ENCODE measurements at regions not wholly inside any gene's neighbourhood (a gene's known extent, or its start where the extent isn't known, plus 50 kb on each side); places are given as distances from the start of the nearest gene placed in this dataset.

DNA sequence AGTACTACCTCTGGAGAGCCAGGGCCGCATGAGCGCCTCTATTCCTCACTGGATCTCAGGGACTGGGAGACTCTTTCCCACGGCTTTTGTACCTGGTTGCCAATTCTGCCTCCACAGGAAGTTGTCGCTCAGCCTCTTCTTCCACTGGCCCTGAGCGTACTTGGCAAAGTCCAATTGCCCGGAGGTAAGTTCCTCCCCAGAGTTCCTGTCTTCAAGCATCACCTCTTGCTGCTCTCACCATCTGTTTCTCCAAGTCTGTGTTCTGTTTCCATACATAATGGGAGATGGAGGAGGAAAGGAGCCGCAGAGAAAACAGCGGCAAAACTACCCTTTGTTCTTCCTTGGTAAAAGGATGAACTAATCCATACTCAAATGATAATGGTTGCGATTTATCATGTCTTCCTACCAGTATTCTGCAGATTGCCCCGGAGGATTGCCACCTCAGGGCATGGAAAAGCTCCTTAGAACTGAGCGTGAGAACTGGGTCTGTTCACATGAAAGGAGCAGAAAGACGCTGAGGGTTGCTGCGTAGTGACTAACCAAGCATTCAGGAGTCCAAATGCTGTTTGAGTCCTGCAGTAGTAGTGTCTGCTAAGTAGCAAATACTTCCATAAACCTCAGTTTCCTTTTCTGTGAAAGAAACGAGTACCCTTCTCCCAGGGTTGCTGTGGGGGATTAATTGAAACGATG, 170.2 kb upstream of the GLI3 start:
- H3K36me3 ChIP-seq (replicated peaks in 1 of 2; ENCODE audit: control insufficient read depth in 1 of 2, insufficient read depth in 2 of 2, low read length in 1 of 2), result no peaks in the 10 kb centered on the region
- H3K9ac ChIP-seq, result no peak overlapping the region
- H3K9me3 ChIP-seq, result no peaks in the 10 kb centered on the region
- ChIA-PET POLR2A (no interaction called here), CTCF (interaction anchor here (0.6 kb wide), 1 partner anchor 78 kb away, joined by 3 read pairs; no protein-coding TSS in a partner anchor)
- H3K9me2 ChIP-seq, result no peaks in the 10 kb centered on the region
- H3K27ac ChIP-seq (ENCODE audit: low read depth in 2 of 2, low read length in 1 of 2), result no peak overlapping the region
- H3K4me1 ChIP-seq (ENCODE audit: control insufficient read depth in 1 of 2, insufficient read depth in 2 of 2, low read depth in 1 of 2, low read length in 1 of 2), result no peaks in the 10 kb centered on the region
- WGBS (ENCODE audit: low lambda C conversion rate), result 11% methylated on average over 14 of the region's 15 CpGs
- peaks cover 27% of the 10 kb centered on the region for H3K27me3 ChIP-seq (ENCODE audit: insufficient read depth)
- H3K4me2 ChIP-seq, result no peak overlapping the region
- TF ChIP-seq EZH2phosphoT487 (IDR thresholded peaks at IDR 0.05; ENCODE audit: borderline replicate concordance, low read depth) (no peak), ZBTB33 (IDR thresholded peaks at IDR 0.05; ENCODE audit: borderline replicate concordance, low read depth) (no peak), TEAD4 (IDR thresholded peaks at IDR 0.05; ENCODE audit: borderline replicate concordance, insufficient read depth) (no peak), CHD2 (IDR thresholded peaks at IDR 0.05; ENCODE audit: low read length, partially characterized antibody) (no peak), JUND (IDR thresholded peaks at IDR 0.05) (no peak), CTCF (IDR thresholded peaks at IDR 0.05) (no peak), FOSL2 (IDR thresholded peaks at IDR 0.05; ENCODE audit: borderline replicate concordance, low read depth) (no peak), NFIC (IDR thresholded peaks at IDR 0.05; ENCODE audit: borderline replicate concordance) (no peak), PBX3 (IDR thresholded peaks at IDR 0.05) (no peak), USF2 (IDR thresholded peaks at IDR 0.05; ENCODE audit: borderline replicate concordance, low read depth, low read length) (no peak), YY1 (IDR thresholded peaks at IDR 0.05; ENCODE audit: low read depth) (no peak), TCF12 (IDR thresholded peaks at IDR 0.05) (no peak), GATA2 (CRISPR knock-in tag; IDR thresholded peaks at IDR 0.05) (no peak), SIN3A (IDR thresholded peaks at IDR 0.05; ENCODE audit: borderline replicate concordance, low read depth, low read length) (no peak), GABPA (IDR thresholded peaks at IDR 0.05; ENCODE audit: low read depth) (no peak), RXRA (IDR thresholded peaks at IDR 0.05; ENCODE audit: borderline replicate concordance, low read depth) (no peak), RAD21 (IDR thresholded peaks at IDR 0.05; ENCODE audit: low read length) (no peak), ELF1 (IDR thresholded peaks at IDR 0.05) (no peak)
- TF ChIP-seq, protein P1, sequence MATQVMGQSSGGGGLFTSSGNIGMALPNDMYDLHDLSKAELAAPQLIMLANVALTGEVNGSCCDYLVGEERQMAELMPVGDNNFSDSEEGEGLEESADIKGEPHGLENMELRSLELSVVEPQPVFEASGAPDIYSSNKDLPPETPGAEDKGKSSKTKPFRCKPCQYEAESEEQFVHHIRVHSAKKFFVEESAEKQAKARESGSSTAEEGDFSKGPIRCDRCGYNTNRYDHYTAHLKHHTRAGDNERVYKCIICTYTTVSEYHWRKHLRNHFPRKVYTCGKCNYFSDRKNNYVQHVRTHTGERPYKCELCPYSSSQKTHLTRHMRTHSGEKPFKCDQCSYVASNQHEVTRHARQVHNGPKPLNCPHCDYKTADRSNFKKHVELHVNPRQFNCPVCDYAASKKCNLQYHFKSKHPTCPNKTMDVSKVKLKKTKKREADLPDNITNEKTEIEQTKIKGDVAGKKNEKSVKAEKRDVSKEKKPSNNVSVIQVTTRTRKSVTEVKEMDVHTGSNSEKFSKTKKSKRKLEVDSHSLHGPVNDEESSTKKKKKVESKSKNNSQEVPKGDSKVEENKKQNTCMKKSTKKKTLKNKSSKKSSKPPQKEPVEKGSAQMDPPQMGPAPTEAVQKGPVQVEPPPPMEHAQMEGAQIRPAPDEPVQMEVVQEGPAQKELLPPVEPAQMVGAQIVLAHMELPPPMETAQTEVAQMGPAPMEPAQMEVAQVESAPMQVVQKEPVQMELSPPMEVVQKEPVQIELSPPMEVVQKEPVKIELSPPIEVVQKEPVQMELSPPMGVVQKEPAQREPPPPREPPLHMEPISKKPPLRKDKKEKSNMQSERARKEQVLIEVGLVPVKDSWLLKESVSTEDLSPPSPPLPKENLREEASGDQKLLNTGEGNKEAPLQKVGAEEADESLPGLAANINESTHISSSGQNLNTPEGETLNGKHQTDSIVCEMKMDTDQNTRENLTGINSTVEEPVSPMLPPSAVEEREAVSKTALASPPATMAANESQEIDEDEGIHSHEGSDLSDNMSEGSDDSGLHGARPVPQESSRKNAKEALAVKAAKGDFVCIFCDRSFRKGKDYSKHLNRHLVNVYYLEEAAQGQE (IDR thresholded peaks at IDR 0.05; ENCODE audit: low read depth, low read length), result no peak
- H3K79me2 ChIP-seq (ENCODE audit: insufficient read depth), result no peaks in the 10 kb centered on the region
- DNase-seq, result no peak
- H3K4me3 ChIP-seq (ENCODE audit: low read depth in 2 of 2, low read length in 1 of 2), result no peak overlapping the region
- H3F3A ChIP-seq (replicated peaks; ENCODE audit: insufficient read depth), result no peaks in the 10 kb centered on the region
- H2AFZ ChIP-seq (ENCODE audit: low read depth), result no peak overlapping the region
- no peaks in the 10 kb centered on the region for H4K20me1 ChIP-seq (ENCODE audit: insufficient read depth)

All from SK-N-SH (cell line).